ENCODE measurements at regions not wholly inside any gene's neighbourhood (a gene's known extent, or its start where the extent isn't known, plus 50 kb on each side); places are given as distances from the start of the nearest gene placed in this dataset.

- TF ChIP-seq CTCF (IDR thresholded peaks at IDR 0.05; ENCODE audit: low read depth, low read length) (no peak), EZH2phosphoT487 (IDR thresholded peaks at IDR 0.05; ENCODE audit: low read depth) (no peak)
Measured at GRCh38 chr7:53292341-53292740, 256.9 kb downstream of the POM121L12 start.
